Keratinocyte (primary cell): ENCODE measurements at regions not wholly inside any gene's neighbourhood (a gene's known extent, or its start where the extent isn't known, plus 50 kb on each side); places are given as distances from the start of the nearest gene placed in this dataset.

Experiments
- DNase-seq: peaks from one replicate; pipeline ENCODE4 v3.0.0-alpha.2; 2011; ENCODE audit warnings: low read depth, missing footprints, low spot score
- FAIRE-seq: peaks from 2 replicates; lab custom pipeline; 2011; peaks lifted over from hg19 to GRCh38; lab: Jason Lieb, UNC
- H2AFZ ChIP-seq: 2 replicates; pipeline ENCODE4 v1.6.0; 2012; ENCODE audit warnings: low read length, control low read depth, inconsistent platforms; ENCODE audit not compliant: control insufficient read depth
- H3K27ac ChIP-seq: 2 replicates; pipeline ENCODE4 v1.5.1; 2011; ENCODE audit warnings: low read length; ENCODE audit not compliant: control insufficient read depth, insufficient read depth
- H3K27me3 ChIP-seq: 3 replicates; pipeline ENCODE4 v1.6.0; 2011; ENCODE audit warnings: low read length; ENCODE audit not compliant: control insufficient read depth, insufficient read depth; ENCODE audit errors: extremely low read depth
- H3K36me3 ChIP-seq, 2 experiments: 2 replicates in 1 of 2; 3 replicates in 1 of 2; pipeline ENCODE4 v1.5.1; 2011; ENCODE audit warnings: low read length in 2 of 2, mild to moderate bottlenecking in 1 of 2; ENCODE audit not compliant: control insufficient read depth in 2 of 2, insufficient read depth in 2 of 2; ENCODE audit errors: extremely low read depth in 1 of 2
- H3K4me1 ChIP-seq: 3 replicates; pipeline ENCODE4 v1.5.1; 2011; ENCODE audit warnings: low read length; ENCODE audit not compliant: control insufficient read depth, insufficient read depth; ENCODE audit errors: extremely low read depth
- H3K4me2 ChIP-seq: 3 replicates; pipeline ENCODE4 v1.6.0; 2011; ENCODE audit warnings: low read depth, low read length; ENCODE audit not compliant: control insufficient read depth, insufficient read depth; ENCODE audit errors: extremely low read depth
- H3K4me3 ChIP-seq, 3 experiments: fragments of 200-600 bp in 1 of 3; sonication (generic) in 1 of 3; 2 replicates in 2 of 3; 3 replicates in 1 of 3; pipeline ENCODE4 v1.5.1; 2011 to 2016; ENCODE audit warnings: low read length in 3 of 3, mild to moderate bottlenecking in 3 of 3, control low read depth in 2 of 3, inconsistent platforms in 1 of 3, low read depth in 1 of 3, mixed read lengths in 1 of 3, mixed run types in 1 of 3, moderate library complexity in 1 of 3; ENCODE audit not compliant: control insufficient read depth in 2 of 3, insufficient read depth in 2 of 3; ENCODE audit errors: extremely low read depth in 1 of 3
- H3K79me2 ChIP-seq: 2 replicates; pipeline ENCODE4 v1.6.0; 2012; ENCODE audit warnings: low read length; ENCODE audit not compliant: control insufficient read depth, insufficient read depth
- H3K9ac ChIP-seq: 3 replicates; pipeline ENCODE4 v1.6.0; 2011; ENCODE audit warnings: low read length; ENCODE audit not compliant: control insufficient read depth, insufficient read depth; ENCODE audit errors: extremely low read depth
- H3K9me1 ChIP-seq: 3 replicates; pipeline ENCODE4 v1.6.0; 2011; ENCODE audit warnings: low read length; ENCODE audit not compliant: control insufficient read depth, insufficient read depth; ENCODE audit errors: extremely low read depth
- H3K9me3 ChIP-seq: 2 replicates; pipeline ENCODE4 v1.5.1; 2012; ENCODE audit warnings: low read depth, low read length; ENCODE audit not compliant: control insufficient read depth
- H4K20me1 ChIP-seq: 3 replicates; pipeline ENCODE4 v1.6.0; 2011; ENCODE audit warnings: low read length; ENCODE audit not compliant: control insufficient read depth, insufficient read depth; ENCODE audit errors: extremely low read depth
- EZH2 ChIP-seq: IDR thresholded peaks from one replicate; pipeline ENCODE4 v1.6.1; 2012; ENCODE audit warnings: inconsistent platforms, mild to moderate bottlenecking, low read length, moderate library complexity
- dilution Hi-C: fragments of 300-500 bp; cut with MboI; formaldehyde crosslinking; loops from one replicate; pipeline ENCODE4 v1.7.0; 2020; ENCODE audit warnings: low sequenced_read_pairs; ENCODE audit not compliant: extremely low pct_ligation_motif_present
- TF ChIP-seq, protein P1 (sequence below), 3 experiments: IDR thresholded peaks in 1 of 3; conservative IDR thresholded peaks in 1 of 3; optimal IDR thresholded peaks in 1 of 3; 2 replicates in 2 of 3; 3 replicates in 1 of 3; pipeline versions ENCODE3 to v1.5.1; 2011; ENCODE audit warnings: low read length in 3 of 3, mild to moderate bottlenecking in 3 of 3, moderate library complexity in 2 of 3, control low read depth in 1 of 3, inconsistent platforms in 1 of 3; ENCODE audit not compliant: insufficient read depth in 2 of 3; ENCODE audit errors: extremely low read depth in 1 of 3

DNA sequence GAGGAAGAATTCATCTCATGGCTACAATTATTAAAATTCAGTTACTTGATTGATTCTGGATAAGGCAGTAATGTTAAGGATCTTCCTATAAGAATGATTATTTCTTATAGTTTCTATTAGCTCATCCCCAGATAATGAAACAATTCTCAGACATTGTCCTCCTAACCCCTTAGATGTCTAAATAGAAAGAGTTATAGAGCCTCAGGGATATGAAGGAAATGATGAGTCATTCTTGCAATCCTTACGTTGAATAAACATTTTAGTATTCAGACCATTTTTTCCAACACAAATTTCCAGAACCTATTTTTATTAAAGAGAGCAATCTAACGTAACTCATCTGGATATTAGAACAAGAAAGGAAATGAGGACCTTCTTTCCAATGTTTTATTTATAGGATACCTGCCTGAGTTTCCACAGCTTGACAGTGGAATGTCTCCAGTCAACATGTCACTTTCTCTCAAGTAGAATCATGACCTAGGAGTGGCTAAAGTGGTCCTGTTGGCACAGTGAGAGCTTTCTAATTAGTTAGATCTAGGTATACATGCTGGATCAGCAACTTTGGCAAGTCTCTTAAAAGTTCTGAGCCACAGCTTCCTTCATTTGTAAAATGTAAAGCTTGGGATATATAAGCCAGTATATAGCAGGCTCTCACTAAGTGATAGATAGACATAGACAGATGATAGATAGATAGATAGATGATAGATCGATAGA lies 88.0 kb upstream of the RAB27B start:
- TF ChIP-seq, protein P1, sequence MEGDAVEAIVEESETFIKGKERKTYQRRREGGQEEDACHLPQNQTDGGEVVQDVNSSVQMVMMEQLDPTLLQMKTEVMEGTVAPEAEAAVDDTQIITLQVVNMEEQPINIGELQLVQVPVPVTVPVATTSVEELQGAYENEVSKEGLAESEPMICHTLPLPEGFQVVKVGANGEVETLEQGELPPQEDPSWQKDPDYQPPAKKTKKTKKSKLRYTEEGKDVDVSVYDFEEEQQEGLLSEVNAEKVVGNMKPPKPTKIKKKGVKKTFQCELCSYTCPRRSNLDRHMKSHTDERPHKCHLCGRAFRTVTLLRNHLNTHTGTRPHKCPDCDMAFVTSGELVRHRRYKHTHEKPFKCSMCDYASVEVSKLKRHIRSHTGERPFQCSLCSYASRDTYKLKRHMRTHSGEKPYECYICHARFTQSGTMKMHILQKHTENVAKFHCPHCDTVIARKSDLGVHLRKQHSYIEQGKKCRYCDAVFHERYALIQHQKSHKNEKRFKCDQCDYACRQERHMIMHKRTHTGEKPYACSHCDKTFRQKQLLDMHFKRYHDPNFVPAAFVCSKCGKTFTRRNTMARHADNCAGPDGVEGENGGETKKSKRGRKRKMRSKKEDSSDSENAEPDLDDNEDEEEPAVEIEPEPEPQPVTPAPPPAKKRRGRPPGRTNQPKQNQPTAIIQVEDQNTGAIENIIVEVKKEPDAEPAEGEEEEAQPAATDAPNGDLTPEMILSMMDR (optimal IDR thresholded peaks at IDR 0.05 in 1 of 3, IDR thresholded peaks at IDR 0.05 in 1 of 3, conservative IDR thresholded peaks at IDR 0.05 in 1 of 3; ENCODE audit: extremely low read depth in 1 of 3, insufficient read depth in 2 of 3, low read length in 3 of 3) = no peak
- TF ChIP-seq EZH2 = no peak
- H3K9me1 ChIP-seq = no peaks in the 10 kb centered on the region
- H3K36me3 ChIP-seq = no peaks in the 10 kb centered on the region
- H3K9ac ChIP-seq = no peak overlapping the region
- FAIRE-seq (peak; percentile 69), DNase-seq (no peak)
- peak overlapping the region; percentile 43 for H2AFZ ChIP-seq
- peaks cover 20% of the 10 kb centered on the region for H3K4me1 ChIP-seq
- dilution Hi-C loops = no loop called here
- no peaks in the 10 kb centered on the region for H4K20me1 ChIP-seq
- peak overlapping the region; percentile 33 for H3K27ac ChIP-seq
- H3K27me3 ChIP-seq = no peaks in the 10 kb centered on the region
- H3K4me3 ChIP-seq = no peak overlapping the region
- H3K9me3 ChIP-seq = no peaks in the 10 kb centered on the region
- peak overlapping the region; percentile 56 for H3K4me2 ChIP-seq
- H3K79me2 ChIP-seq = no peaks in the 10 kb centered on the region

- dilution Hi-C loops = no loop called here
- no peak for DNase-seq
- H4K20me1 ChIP-seq = no peaks in the 10 kb centered on the region
- H3K9ac ChIP-seq = no peak overlapping the region
- H3K4me1 ChIP-seq = peaks cover 20% of the 10 kb centered on the region
- no peaks in the 10 kb centered on the region for H3K9me3 ChIP-seq
- H3K79me2 ChIP-seq = no peaks in the 10 kb centered on the region
- H3K27me3 ChIP-seq = no peaks in the 10 kb centered on the region
- no peak overlapping the region for H2AFZ ChIP-seq
- H3K9me1 ChIP-seq = no peaks in the 10 kb centered on the region
- H3K36me3 ChIP-seq = no peaks in the 10 kb centered on the region
- no peak for FAIRE-seq
- no peak overlapping the region for H3K27ac ChIP-seq
- H3K4me3 ChIP-seq = no peak overlapping the region
- H3K4me2 ChIP-seq = no peak overlapping the region
- TF ChIP-seq, protein P1 (optimal IDR thresholded peaks at IDR 0.05 in 1 of 3, IDR thresholded peaks at IDR 0.05 in 1 of 3, conservative IDR thresholded peaks at IDR 0.05 in 1 of 3; ENCODE audit: extremely low read depth in 1 of 3, insufficient read depth in 2 of 3, low read length in 3 of 3) = no peak
- no peak for TF ChIP-seq EZH2
Measured at GRCh38 chr18:54742120-54742519, 86.2 kb upstream of the RAB27B start.
